Endothelial cell of umbilical vein (primary cell): ENCODE measurements at regions not wholly inside any gene's neighbourhood (a gene's known extent, or its start where the extent isn't known, plus 50 kb on each side); places are given as distances from the start of the nearest gene placed in this dataset.

Experiments used
- BruUV-seq: library from RNA; stranded (reverse); fragments of 400-500 nt; replicated peaks from 2 replicates; lab custom pipeline; 2021; lab: Mats Ljungman, UMichigan
- CTCF ChIA-PET: fragments of 300-600, 350-600 bp; sonication (Branson Sonifier 250); formaldehyde crosslinking; loops from one replicate; lab custom pipeline; 2021; ENCODE audit warnings: antibody characterized with exemption, inconsistent platforms; lab: Charles Lee
- POLR2A ChIA-PET: fragments of 300-600, 350-600 bp; sonication (Branson Sonifier 250); formaldehyde crosslinking; loops from one replicate; lab custom pipeline; 2021; ENCODE audit warnings: antibody characterized with exemption, inconsistent platforms; lab: Charles Lee
- DNase-seq: peaks from one replicate; pipeline ENCODE4 v3.0.0-alpha.2; 2011; ENCODE audit warnings: low read depth, low spot score
- FAIRE-seq: peaks from 2 replicates; lab custom pipeline; 2011; peaks lifted over from hg19 to GRCh38; lab: Jason Lieb, UNC
- H2AFZ ChIP-seq: 2 replicates; pipeline ENCODE4 v1.6.0; 2012; ENCODE audit warnings: low read depth, low read length, control low read depth, inconsistent platforms
- H3K27ac ChIP-seq: 2 replicates; pipeline ENCODE4 v1.5.1; 2011; ENCODE audit warnings: low read depth, mild to moderate bottlenecking, control low read depth, low read length, moderate library complexity; ENCODE audit not compliant: insufficient read depth
- H3K27me3 ChIP-seq, 2 experiments: 2 replicates each; pipeline versions ENCODE4 v1.6.0 to v1.6.1; 2011; ENCODE audit warnings: low read length in 2 of 2, mixed read lengths in 1 of 2; ENCODE audit not compliant: control insufficient read depth in 2 of 2, insufficient read depth in 2 of 2
- H3K36me3 ChIP-seq, 2 experiments: 2 replicates in 1 of 2; 3 replicates in 1 of 2; pipeline ENCODE4 v1.5.1; 2011; ENCODE audit warnings: low read length in 2 of 2, mild to moderate bottlenecking in 1 of 2, moderate library complexity in 1 of 2; ENCODE audit not compliant: control insufficient read depth in 2 of 2, insufficient read depth in 2 of 2; ENCODE audit errors: extremely low read depth in 1 of 2
- H3K4me1 ChIP-seq: 3 replicates; pipeline ENCODE4 v1.5.1; 2011; ENCODE audit warnings: mild to moderate bottlenecking, low read length; ENCODE audit not compliant: control insufficient read depth, insufficient read depth; ENCODE audit errors: extremely low read depth
- H3K4me2 ChIP-seq: 2 replicates; pipeline ENCODE4 v1.6.1; 2011; ENCODE audit warnings: low read length, control low read depth, mixed read lengths; ENCODE audit not compliant: insufficient read depth
- H3K4me3 ChIP-seq, 3 experiments: fragments of 200-600 bp in 1 of 3; sonication (generic), shearing (Covaris generic) in 1 of 3; replicated peaks in 1 of 3; 2 replicates each; pipeline ENCODE4 v1.5.1; 2011 to 2016; ENCODE audit warnings: control low read depth in 3 of 3, low read length in 3 of 3, mild to moderate bottlenecking in 2 of 3, inconsistent platforms in 1 of 3, low read depth in 1 of 3, moderate library complexity in 1 of 3; ENCODE audit not compliant: insufficient read depth in 1 of 3
- H3K79me2 ChIP-seq: 2 replicates; pipeline ENCODE4 v1.6.0; 2012; ENCODE audit warnings: low read length, inconsistent platforms; ENCODE audit not compliant: control insufficient read depth, insufficient read depth
- H3K9ac ChIP-seq: replicated peaks from 2 replicates; pipeline ENCODE3; 2011; ENCODE audit warnings: low read length, control low read depth; ENCODE audit not compliant: insufficient read depth; ENCODE audit errors: extremely low read depth
- H3K9me1 ChIP-seq: replicated peaks from 3 replicates; pipeline ENCODE4 v1.6.0; 2011; ENCODE audit warnings: mild to moderate bottlenecking, low read length; ENCODE audit not compliant: control insufficient read depth, insufficient read depth; ENCODE audit errors: extremely low read depth
- H3K9me3 ChIP-seq: replicated peaks from 2 replicates; pipeline ENCODE4 v1.5.1; 2012; ENCODE audit warnings: low read length, inconsistent platforms; ENCODE audit not compliant: control insufficient read depth, insufficient read depth
- H4K20me1 ChIP-seq: replicated peaks from 2 replicates; pipeline ENCODE3; 2011; ENCODE audit warnings: mild to moderate bottlenecking, low read length; ENCODE audit not compliant: control insufficient read depth, insufficient read depth; ENCODE audit errors: extremely low read depth
- EZH2 ChIP-seq: IDR thresholded peaks from 2 replicates; pipeline ENCODE4 v1.6.1; 2012; ENCODE audit warnings: borderline replicate concordance, low read depth, mild to moderate bottlenecking, moderate library complexity, low read length, inconsistent platforms; ENCODE audit not compliant: severe bottlenecking
- FOS ChIP-seq: IDR thresholded peaks from 2 replicates; pipeline ENCODE4 v1.6.1; 2011; ENCODE audit warnings: mild to moderate bottlenecking, low read length, moderate library complexity, borderline replicate concordance; ENCODE audit not compliant: insufficient read depth
- GATA2 ChIP-seq: IDR thresholded peaks from 2 replicates; pipeline ENCODE4 v1.7.0; 2011; ENCODE audit warnings: low read depth, mild to moderate bottlenecking, moderate library complexity, mixed read lengths, low read length; ENCODE audit not compliant: insufficient read length, insufficient read depth
- JUN ChIP-seq: IDR thresholded peaks from 2 replicates; pipeline ENCODE4 v1.6.1; 2011; ENCODE audit warnings: borderline replicate concordance, low read depth; ENCODE audit not compliant: insufficient read length, insufficient read depth
- MYC ChIP-seq: IDR thresholded peaks from one replicate; pipeline ENCODE4 v1.6.1; 2011; ENCODE audit warnings: mild to moderate bottlenecking, low read depth, low read length
- POLR2A ChIP-seq: IDR thresholded peaks from 2 replicates; pipeline ENCODE4 v1.6.1; 2012; ENCODE audit warnings: low read depth, mild to moderate bottlenecking, control low read depth, low read length
- POLR2AphosphoS5 ChIP-seq: IDR thresholded peaks from 2 replicates; pipeline ENCODE4 v1.6.1; 2012; ENCODE audit warnings: low read depth, mild to moderate bottlenecking, control low read depth, low read length, moderate library complexity; ENCODE audit not compliant: insufficient read depth
- dilution Hi-C: fragments of 300-500 bp; cut with MboI; formaldehyde crosslinking; loops from one replicate; pipeline ENCODE4 v1.15.0; 2019; ENCODE audit warnings: low sequenced_read_pairs; ENCODE audit not compliant: extremely low pct_ligation_motif_present
- intact Hi-C: fragments of 100-400 bp; cut with micrococcal nuclease; formaldehyde crosslinking; loops from one replicate; pipeline ENCODE4 v1.10.0; 2022
- TF ChIP-seq, protein P1 (sequence below): IDR thresholded peaks from 2 replicates; pipeline ENCODE4 v1.6.1; 2011; ENCODE audit not compliant: insufficient read depth, insufficient read length
- TF ChIP-seq, protein P2 (sequence below), 2 donors: IDR thresholded peaks; 1 replicate in 1 of 2; 2 replicates in 1 of 2; pipeline ENCODE4 v1.5.1; 2011; ENCODE audit warnings: low read length in 2 of 2, mild to moderate bottlenecking in 2 of 2, moderate library complexity in 2 of 2, control low read depth in 1 of 2, inconsistent platforms in 1 of 2, low read depth in 1 of 2; ENCODE audit not compliant: insufficient read depth in 1 of 2; ENCODE audit errors: extremely low read depth in 1 of 2

- H2AFZ ChIP-seq = no peak overlapping the region
- H3K27me3 ChIP-seq = peaks cover 0 to 2% of the 10 kb centered on the region in 2 experiments
- DNase-seq (no peak), FAIRE-seq (no peak)
- no peaks in the 10 kb centered on the region for H3K9me3 ChIP-seq
- no peak overlapping the region for H3K4me2 ChIP-seq
- H3K9me1 ChIP-seq = no peaks in the 10 kb centered on the region
- no TSS peak for BruUV-seq
- H3K4me3 ChIP-seq = no peak overlapping the region
- intact Hi-C loops = no loop called here
- no peaks in the 10 kb centered on the region for H3K36me3 ChIP-seq
- no peaks in the 10 kb centered on the region for H3K79me2 ChIP-seq
- POLR2A ChIA-PET = no interaction called here
- TF ChIP-seq POLR2AphosphoS5 (no peak), FOS (no peak), POLR2A (no peak), MYC (no peak), GATA2 (no peak), JUN (no peak), EZH2 (no peak)
- TF ChIP-seq, protein P1, sequence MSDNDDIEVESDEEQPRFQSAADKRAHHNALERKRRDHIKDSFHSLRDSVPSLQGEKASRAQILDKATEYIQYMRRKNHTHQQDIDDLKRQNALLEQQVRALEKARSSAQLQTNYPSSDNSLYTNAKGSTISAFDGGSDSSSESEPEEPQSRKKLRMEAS = no peak
- TF ChIP-seq, protein P2, sequence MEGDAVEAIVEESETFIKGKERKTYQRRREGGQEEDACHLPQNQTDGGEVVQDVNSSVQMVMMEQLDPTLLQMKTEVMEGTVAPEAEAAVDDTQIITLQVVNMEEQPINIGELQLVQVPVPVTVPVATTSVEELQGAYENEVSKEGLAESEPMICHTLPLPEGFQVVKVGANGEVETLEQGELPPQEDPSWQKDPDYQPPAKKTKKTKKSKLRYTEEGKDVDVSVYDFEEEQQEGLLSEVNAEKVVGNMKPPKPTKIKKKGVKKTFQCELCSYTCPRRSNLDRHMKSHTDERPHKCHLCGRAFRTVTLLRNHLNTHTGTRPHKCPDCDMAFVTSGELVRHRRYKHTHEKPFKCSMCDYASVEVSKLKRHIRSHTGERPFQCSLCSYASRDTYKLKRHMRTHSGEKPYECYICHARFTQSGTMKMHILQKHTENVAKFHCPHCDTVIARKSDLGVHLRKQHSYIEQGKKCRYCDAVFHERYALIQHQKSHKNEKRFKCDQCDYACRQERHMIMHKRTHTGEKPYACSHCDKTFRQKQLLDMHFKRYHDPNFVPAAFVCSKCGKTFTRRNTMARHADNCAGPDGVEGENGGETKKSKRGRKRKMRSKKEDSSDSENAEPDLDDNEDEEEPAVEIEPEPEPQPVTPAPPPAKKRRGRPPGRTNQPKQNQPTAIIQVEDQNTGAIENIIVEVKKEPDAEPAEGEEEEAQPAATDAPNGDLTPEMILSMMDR (IDR thresholded peaks at IDR 0.05; ENCODE audit: extremely low read depth in 1 of 2, insufficient read depth in 1 of 2, low read depth in 1 of 2, low read length in 2 of 2) = no peak
- CTCF ChIA-PET = no interaction called here
- no peak overlapping the region for H3K27ac ChIP-seq
- dilution Hi-C loops = no loop called here
- H4K20me1 ChIP-seq = no peaks in the 10 kb centered on the region
- H3K4me1 ChIP-seq = no peaks in the 10 kb centered on the region
- H3K9ac ChIP-seq = no peak overlapping the region
These were observed 110.8 kb upstream of the FAM9B start for GRCh38 chrX:9144701-9145241.
